HG03095 (cell line): ENCODE measurements at regions not wholly inside any gene's neighbourhood (a gene's known extent, or its start where the extent isn't known, plus 50 kb on each side); places are given as distances from the start of the nearest gene placed in this dataset.

Source experiments
- ATAC-seq: cut with Tn5 transposase; IDR thresholded peaks from one replicate; pipeline ENCODE4 v1.9.1; 2021; ENCODE audit warnings: moderate library complexity; ENCODE audit not compliant: unreplicated experiment

GRCh38 chr12:39061576-39061975 lies 156.2 kb upstream of the CPNE8 start:
- ATAC-seq, result no peak

DNA sequence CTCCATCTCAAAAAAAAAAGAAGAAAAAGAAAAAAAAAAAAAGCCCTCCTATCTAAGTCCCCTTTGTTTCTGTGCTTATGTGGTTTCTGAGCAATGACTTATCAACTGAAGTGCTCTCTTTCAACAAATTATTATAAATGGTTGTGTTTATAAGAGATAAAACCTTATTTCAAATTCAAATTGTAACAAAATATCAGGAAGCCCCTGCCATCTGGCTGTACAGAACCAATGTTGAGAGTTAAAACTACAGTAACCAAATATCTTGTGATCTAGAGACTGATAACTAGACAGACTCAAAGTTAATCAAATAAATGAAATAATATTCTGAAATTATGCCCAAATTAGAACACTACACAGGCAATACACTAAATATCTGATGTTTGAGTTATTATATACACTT lies 143.0 kb upstream of the CPNE8 start:
- no peak for ATAC-seq

- no peak for ATAC-seq
Observed at GRCh38 chr12:39047539-39048262, 142.3 kb upstream of the CPNE8 start.

DNA sequence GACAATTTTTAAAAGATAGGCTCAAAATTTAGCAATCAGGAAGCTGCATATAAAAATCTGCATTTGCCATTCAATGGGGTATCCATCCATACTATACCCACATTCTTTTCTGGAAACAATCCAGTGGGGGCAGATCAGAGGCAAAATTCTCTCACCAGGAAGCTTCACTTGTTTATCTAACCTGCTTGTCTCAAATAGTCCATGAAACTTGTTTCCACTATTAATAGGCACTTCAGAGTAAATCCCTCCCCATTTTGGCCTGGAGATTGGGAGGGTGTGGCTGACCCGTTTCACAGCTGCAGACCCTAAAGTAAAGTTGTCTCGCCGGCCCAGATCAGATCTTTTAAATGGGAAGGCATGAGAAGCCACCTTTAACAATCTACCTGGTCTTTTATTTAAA lies 139.4 kb upstream of the CPNE8 start:
- ATAC-seq, result no peak

GRCh38 chr12:39043424-39043822 lies 138.0 kb upstream of the CPNE8 start:
- no peak for ATAC-seq

DNA sequence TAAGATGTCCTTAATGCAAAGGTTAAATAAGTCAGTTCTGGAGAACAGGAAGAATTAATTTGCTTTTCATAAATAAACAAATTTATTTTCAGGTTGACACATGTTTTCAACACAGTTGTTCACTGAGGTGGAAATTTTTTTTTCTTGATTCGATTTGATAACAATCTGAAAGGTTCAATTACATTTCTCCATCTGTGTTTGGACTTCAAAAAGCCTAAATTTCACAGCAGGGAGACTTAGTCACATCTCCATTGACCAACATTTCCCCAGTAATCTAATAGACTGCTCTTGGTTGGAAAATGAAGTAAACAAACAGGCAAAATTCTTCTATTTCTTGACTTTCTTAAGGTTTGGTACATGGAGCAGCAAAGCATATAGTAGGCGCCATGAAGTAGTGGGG lies 134.9 kb upstream of the CPNE8 start:
- ATAC-seq, result no peak

GRCh38 chr12:39037115-39037514 lies 131.7 kb upstream of the CPNE8 start:
- no peak for ATAC-seq

DNA sequence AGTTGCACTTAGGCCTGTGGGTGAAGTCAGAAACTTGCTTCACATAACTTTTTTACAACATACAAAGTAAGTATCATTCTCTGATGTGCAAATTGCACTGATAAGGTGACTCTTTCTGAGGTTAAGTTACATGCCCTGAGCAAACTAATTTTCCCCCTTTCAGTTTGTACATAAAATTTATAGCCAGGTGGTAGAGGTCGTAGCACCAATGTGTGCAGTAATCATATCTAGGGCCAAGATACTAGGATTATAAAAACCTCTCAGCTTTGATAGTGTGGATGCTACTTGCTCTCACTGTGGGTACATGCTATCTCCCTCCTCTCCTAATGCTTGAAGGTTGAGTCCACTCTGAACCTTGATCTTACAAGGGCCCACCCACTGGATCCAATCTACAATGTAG lies 130.7 kb upstream of the CPNE8 start:
- ATAC-seq, result no peak

DNA sequence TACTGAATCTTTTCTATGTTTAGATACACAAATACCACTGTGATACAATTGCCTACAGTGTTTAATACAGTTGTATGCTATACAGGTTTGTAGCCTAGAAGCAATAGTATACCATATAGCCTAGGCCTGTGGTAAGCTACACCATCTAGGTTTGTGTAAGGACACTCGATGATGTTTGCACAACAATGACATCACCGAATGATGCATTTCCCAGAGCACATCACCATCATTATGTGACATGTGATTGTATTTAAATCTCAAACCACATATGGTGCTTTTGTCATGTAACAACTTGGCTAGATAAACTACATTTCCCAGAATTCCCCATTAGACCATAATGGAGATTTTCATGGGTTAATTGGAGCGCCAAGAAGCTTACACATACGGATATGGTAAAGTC lies 128.4 kb upstream of the CPNE8 start:
- ATAC-seq, result no peak

DNA sequence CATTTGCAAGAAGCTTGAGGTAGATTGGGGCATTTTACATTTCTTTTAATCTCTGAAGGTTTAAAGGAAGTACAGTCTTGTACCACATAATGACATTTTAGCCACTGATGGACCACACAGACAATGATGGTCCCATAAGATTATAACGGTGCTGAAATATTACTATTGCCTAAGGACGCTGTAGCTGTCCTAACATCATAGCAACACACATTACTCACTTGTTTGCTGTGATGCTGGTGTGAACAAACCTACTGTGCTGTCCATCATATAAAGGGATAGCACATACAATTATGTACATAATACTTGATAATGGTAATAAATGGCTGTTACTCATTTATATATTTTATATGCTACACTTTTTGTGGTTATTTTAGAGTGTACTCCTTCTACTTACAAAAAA lies 127.1 kb upstream of the CPNE8 start:
- ATAC-seq, result no peak

DNA sequence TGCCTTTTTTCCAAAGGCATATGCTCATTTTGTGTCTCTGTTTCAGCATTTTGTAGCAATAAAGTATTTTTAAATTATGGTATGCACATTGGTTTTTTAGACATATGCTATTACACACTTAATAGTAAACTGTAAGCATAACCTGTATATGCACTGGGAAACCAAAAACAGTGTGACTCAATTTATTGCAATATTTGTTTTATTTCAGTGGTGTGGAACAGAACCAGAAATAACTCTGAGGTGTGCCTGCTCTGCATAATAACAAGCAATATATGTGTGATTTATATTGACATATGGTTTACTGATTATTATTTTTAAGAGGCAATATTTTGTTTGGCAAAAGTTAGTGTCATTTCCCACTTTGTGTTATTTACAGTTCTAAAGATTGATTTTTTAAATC lies 126.6 kb upstream of the CPNE8 start:
- no peak for ATAC-seq

GRCh38 chr12:39028382-39028781 lies 123.0 kb upstream of the CPNE8 start:
- no peak for ATAC-seq

GRCh38 chr12:39012870-39013269 lies 107.5 kb upstream of the CPNE8 start:
- no peak for ATAC-seq

GRCh38 chr12:39011166-39011565 lies 105.8 kb upstream of the CPNE8 start:
- ATAC-seq, result no peak

DNA sequence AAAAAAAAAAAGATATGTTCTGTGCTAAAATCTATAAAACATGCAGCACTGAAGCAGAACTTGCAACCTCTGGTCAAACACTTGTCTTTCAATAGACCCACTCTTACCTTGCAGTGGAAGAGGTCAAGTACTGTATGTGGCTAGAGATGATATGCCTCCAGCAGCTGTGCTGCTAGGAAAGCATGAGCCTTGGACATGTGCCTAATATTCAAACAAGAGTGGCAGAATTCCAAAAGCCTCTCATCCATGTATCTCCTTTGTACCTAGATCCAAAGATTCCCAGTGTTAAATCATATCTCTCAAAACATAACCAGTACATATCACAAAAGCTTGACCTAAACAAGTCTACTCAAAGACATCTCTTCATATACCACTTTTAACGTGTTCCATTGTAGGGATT lies 105.0 kb upstream of the CPNE8 start:
- ATAC-seq, result no peak

DNA sequence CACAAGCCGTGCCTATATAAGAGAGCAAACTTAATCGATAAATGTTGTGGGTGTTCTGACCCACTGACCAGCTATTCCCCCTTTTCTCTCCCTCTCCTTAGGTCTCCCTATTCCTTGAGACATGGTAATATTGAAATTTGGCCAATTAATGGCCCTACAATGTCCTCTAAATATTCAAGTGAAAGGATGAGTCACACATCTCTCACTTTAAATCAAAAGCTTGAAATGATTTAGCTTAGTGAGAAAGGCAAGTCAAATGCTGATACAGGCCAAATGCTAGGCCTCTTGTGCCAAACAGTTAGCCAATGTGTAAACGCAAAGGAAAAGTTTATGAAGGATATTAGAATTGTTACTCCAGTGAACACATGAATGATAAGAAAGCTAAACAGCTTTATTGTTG lies 102.2 kb upstream of the CPNE8 start:
- no peak for ATAC-seq

DNA sequence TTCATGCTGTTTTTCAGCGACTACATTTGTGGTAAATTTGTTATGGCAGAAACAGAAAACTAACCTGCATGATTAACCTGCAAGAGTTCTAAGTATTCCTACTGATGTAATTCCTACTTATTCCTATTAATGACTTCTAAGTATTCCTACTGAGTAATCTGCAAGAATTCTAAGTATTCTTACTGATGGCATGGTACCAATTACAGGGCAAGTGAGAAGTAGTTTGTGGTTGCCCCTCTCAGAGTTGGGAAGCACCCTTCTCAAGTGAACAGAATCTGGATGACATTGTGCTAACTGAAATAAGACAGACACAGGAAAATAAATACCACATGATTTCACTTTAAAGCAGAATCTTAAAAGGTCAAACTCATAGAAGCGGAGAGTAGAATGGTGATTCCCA lies 100.9 kb upstream of the CPNE8 start:
- ATAC-seq, result no peak

GRCh38 chr12:39005671-39006070 lies 100.3 kb upstream of the CPNE8 start:
- ATAC-seq, result no peak

- ATAC-seq, result no peak
Observed at GRCh38 chr12:39003541-39004155, 98.3 kb upstream of the CPNE8 start.

DNA sequence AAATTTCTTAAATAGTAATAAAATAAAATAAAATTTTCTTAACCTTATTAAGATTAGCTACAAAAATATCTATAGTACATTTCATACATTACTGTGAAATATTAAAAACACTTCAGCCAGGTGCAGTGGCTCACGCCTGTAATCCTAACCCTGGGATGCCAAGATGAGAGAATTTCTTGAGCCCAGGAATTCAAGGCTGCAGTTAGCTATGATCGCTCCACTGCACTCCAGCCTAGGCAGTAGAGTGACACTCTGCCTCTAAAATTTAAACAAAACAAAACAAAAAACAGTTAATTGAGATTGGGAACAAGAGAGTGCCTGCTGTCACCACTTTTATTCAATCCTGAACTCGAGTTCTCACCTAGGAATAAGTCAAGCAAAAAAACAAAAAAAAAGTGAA lies 95.0 kb upstream of the CPNE8 start:
- ATAC-seq, result no peak

DNA sequence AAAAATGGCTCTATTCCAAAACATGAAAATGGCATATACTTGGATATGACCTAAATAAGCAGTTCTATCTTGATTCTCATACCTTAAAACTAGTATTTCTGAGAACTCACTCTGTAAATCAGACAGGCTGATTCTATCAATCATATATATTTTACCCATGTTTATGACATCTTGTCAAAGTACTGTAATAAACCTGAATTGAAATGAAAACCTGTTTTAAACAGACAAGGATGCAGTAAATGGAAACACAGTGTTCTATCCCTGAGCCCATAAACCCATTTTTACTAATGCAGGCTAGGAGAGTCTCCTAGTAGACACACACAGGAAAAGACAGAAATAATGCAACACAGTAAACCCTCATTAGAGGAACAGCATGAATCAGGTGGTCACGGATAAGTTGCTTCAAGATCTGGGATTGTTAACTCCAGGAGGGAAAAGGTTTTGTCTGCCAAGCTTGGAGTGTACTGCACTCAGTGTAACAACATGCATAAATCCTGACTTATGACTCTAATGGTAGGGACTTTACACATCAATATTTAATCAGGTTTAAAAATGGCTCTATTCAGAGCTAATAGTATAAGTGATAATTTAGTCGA lies 93.6 kb upstream of the CPNE8 start:
- ATAC-seq, result no peak

DNA sequence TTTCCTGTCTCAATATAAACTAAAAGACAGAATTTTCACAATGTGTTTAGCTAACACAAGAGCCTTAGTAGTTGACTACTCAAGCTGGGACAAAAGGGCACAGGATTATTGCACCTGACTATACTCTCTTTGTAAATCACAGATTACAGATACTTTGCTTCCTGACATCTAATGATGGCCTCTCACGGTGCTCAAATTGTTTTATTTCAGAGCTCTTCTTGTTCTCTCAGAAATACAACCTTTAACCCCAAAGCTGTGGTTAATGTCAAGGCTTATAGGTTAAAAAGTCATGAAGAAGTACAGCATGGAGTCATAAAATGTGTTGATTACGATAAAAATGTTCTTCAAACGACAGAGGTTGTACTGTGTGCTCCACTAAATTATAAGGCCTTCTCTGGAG lies 89.9 kb upstream of the CPNE8 start:
- ATAC-seq, result no peak

- ATAC-seq, result no peak
Observed at GRCh38 chr12:38985961-38986360, 80.6 kb upstream of the CPNE8 start.
